K562 (cell line): ENCODE measurements at regions not wholly inside any gene's neighbourhood (a gene's known extent, or its start where the extent isn't known, plus 50 kb on each side); places are given as distances from the start of the nearest gene placed in this dataset.
A peak's percentile ranks its signal among the peaks of the same experiment; 100 is the strongest.

Experiments used
- BHLHE40 ChIP-seq: IDR thresholded peaks from 2 replicates; pipeline ENCODE4 v1.6.1; 2011; ENCODE audit warnings: low read length, improper control_type of control experiment
- FOXJ2 ChIP-seq: fragments of 200-800 bp; sonication (Bioruptor generic); IDR thresholded peaks from 2 replicates; pipeline ENCODE4 v1.6.1; 2016; ENCODE audit warnings: missing genetic modification characterization, missing compliant biosample characterization
- PRPF4 ChIP-seq: fragments of 200-400 bp; formaldehyde crosslinking; IDR thresholded peaks from one replicate; pipeline ENCODE4 v1.6.1; 2017; ENCODE audit warnings: low read length, low read depth, mild to moderate bottlenecking; ENCODE audit not compliant: insufficient read depth, poor library complexity, severe bottlenecking
- SRF ChIP-seq, 2 experiments: fragments of 250-450, 450-650 bp in 1 of 2; sonication (Bioruptor Pico) in 1 of 2; sonication (generic) in 1 of 2; formaldehyde crosslinking; IDR thresholded peaks; 2 replicates each; pipeline versions ENCODE4 v1.5.0 to v1.5.1; 2020 to 2022; ENCODE audit warnings: mild to moderate bottlenecking in 1 of 2, missing genetic modification reagents in 1 of 2
- ZFP36 ChIP-seq: fragments of 150-350 bp; IDR thresholded peaks from 2 replicates; pipeline ENCODE4 v1.6.1; 2018; ENCODE audit warnings: low read length, low read depth; ENCODE audit not compliant: partially characterized antibody
- ZNF436 ChIP-seq: fragments of 250-450, 450-650 bp; sonication (Bioruptor Pico); formaldehyde crosslinking; IDR thresholded peaks from 2 replicates; pipeline ENCODE4 v1.7.0; 2020; ENCODE audit warnings: mild to moderate bottlenecking
- ZNF609 ChIP-seq: sonication (generic); formaldehyde crosslinking; IDR thresholded peaks from 2 replicates; pipeline ENCODE4 v1.8.1; 2023; ENCODE audit warnings: missing genetic modification reagents, mild to moderate bottlenecking, borderline replicate concordance
- ZNF717 ChIP-seq: fragments of 250-450 bp; sonication (Bioruptor Pico); IDR thresholded peaks from 2 replicates; pipeline ENCODE4 v1.5.0; 2021
- TF ChIP-seq, protein P1 (sequence below): IDR thresholded peaks from 2 replicates; pipeline ENCODE4 v1.6.1; 2012; ENCODE audit warnings: low read depth, low read length, improper control_type of control experiment, borderline replicate concordance
- TF ChIP-seq, protein P2 (sequence below): sonication (generic); formaldehyde crosslinking; IDR thresholded peaks from 2 replicates; pipeline ENCODE4 v1.8.0; 2022; ENCODE audit warnings: mild to moderate bottlenecking, missing genetic modification reagents

DNA sequence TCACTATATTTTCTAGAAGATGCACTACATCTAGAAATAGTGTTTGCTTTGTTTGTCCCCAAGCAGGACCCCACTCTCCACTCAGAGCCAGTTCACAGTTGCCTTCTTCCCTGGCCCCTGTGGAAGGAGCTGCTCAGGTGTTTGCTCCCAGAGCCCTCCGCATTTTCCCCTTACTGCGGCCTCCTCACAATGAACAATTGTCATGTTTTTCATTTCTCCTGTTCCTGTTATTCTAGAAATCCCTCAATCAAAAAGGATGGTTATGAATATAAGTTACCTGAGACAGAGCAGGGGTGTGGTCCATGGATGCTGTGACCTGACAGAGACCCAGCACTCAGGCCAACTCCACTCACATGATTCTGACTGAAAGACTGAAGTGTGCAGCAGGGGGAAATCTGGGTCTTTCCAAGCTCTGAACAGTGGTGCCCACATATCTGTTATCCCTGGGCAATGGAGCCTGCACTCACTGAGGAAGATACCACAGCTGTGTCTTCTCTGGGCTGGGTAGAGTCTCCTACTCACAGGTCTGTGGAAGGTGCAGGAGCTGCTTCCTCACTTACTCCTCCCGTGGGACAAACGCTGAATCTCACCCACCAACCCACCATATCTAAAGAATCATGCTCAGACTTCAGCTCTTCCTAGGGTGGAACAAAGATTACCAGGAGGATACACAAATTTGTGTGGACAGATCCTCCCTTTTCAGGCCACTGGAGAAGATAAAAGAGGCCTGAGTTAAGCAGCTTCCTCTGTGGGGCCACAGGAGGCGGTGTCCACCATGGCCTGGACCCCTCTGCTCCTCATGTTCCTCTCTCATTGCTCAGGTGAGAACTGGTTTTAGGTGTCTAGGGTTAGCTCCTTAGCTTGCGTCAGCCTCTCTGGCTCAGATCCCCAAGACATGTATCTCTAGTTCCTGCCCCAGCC, 87.1 kb upstream of the TOP3B start (continued):
- TF ChIP-seq SRF (CRISPR knock-in tag; IDR thresholded peaks at IDR 0.05) (no peak; a peak in 1 of 4 replicates), FOXJ2 (tag) (no peak), PRPF4 (no peak), ZNF609 (CRISPR knock-in tag) (no peak), ZNF436 (no peak), ZFP36 (no peak), BHLHE40 (no peak; the same call in 1 of the 2 replicates), ZNF717 (CRISPR knock-in tag) (no peak)
- TF ChIP-seq, protein P1, sequence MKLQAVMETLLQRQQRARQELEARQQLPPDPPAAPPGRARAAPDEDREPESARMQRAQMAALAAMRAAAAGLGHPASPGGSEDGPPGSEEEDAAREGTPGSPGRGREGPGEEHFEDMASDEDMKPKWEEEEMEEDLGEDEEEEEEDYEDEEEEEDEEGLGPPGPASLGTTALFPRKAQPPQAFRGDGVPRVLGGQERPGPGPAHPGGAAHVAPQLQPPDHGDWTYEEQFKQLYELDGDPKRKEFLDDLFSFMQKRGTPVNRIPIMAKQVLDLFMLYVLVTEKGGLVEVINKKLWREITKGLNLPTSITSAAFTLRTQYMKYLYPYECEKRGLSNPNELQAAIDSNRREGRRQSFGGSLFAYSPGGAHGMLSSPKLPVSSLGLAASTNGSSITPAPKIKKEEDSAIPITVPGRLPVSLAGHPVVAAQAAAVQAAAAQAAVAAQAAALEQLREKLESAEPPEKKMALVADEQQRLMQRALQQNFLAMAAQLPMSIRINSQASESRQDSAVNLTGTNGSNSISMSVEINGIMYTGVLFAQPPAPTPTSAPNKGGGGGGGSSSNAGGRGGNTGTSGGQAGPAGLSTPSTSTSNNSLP: no peak
- TF ChIP-seq, protein P2, sequence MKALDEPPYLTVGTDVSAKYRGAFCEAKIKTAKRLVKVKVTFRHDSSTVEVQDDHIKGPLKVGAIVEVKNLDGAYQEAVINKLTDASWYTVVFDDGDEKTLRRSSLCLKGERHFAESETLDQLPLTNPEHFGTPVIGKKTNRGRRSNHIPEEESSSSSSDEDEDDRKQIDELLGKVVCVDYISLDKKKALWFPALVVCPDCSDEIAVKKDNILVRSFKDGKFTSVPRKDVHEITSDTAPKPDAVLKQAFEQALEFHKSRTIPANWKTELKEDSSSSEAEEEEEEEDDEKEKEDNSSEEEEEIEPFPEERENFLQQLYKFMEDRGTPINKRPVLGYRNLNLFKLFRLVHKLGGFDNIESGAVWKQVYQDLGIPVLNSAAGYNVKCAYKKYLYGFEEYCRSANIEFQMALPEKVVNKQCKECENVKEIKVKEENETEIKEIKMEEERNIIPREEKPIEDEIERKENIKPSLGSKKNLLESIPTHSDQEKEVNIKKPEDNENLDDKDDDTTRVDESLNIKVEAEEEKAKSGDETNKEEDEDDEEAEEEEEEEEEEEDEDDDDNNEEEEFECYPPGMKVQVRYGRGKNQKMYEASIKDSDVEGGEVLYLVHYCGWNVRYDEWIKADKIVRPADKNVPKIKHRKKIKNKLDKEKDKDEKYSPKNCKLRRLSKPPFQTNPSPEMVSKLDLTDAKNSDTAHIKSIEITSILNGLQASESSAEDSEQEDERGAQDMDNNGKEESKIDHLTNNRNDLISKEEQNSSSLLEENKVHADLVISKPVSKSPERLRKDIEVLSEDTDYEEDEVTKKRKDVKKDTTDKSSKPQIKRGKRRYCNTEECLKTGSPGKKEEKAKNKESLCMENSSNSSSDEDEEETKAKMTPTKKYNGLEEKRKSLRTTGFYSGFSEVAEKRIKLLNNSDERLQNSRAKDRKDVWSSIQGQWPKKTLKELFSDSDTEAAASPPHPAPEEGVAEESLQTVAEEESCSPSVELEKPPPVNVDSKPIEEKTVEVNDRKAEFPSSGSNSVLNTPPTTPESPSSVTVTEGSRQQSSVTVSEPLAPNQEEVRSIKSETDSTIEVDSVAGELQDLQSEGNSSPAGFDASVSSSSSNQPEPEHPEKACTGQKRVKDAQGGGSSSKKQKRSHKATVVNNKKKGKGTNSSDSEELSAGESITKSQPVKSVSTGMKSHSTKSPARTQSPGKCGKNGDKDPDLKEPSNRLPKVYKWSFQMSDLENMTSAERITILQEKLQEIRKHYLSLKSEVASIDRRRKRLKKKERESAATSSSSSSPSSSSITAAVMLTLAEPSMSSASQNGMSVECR (CRISPR knock-in tag): peak; percentile 41; the same call in 1 of the 2 replicates
